Endothelial cell of umbilical vein (primary cell): ENCODE measurements at regions not wholly inside any gene's neighbourhood (a gene's known extent, or its start where the extent isn't known, plus 50 kb on each side); places are given as distances from the start of the nearest gene placed in this dataset.

Experiments
- BruUV-seq: library from RNA; stranded (reverse); fragments of 400-500 nt; replicated peaks from 2 replicates; lab custom pipeline; 2021; lab: Mats Ljungman, UMichigan
- CTCF ChIA-PET: fragments of 300-600, 350-600 bp; sonication (Branson Sonifier 250); formaldehyde crosslinking; loops from one replicate; lab custom pipeline; 2021; ENCODE audit warnings: antibody characterized with exemption, inconsistent platforms; lab: Charles Lee
- POLR2A ChIA-PET: fragments of 300-600, 350-600 bp; sonication (Branson Sonifier 250); formaldehyde crosslinking; loops from one replicate; lab custom pipeline; 2021; ENCODE audit warnings: antibody characterized with exemption, inconsistent platforms; lab: Charles Lee
- DNase-seq: peaks from one replicate; pipeline ENCODE4 v3.0.0-alpha.2; 2011; ENCODE audit warnings: low read depth, low spot score
- FAIRE-seq: peaks from 2 replicates; lab custom pipeline; 2011; peaks lifted over from hg19 to GRCh38; lab: Jason Lieb, UNC
- H2AFZ ChIP-seq: 2 replicates; pipeline ENCODE4 v1.6.0; 2012; ENCODE audit warnings: low read depth, low read length, control low read depth, inconsistent platforms
- H3K27ac ChIP-seq: 2 replicates; pipeline ENCODE4 v1.5.1; 2011; ENCODE audit warnings: low read depth, mild to moderate bottlenecking, control low read depth, low read length, moderate library complexity; ENCODE audit not compliant: insufficient read depth
- H3K27me3 ChIP-seq, 2 experiments: 2 replicates each; pipeline versions ENCODE4 v1.6.0 to v1.6.1; 2011; ENCODE audit warnings: low read length in 2 of 2, mixed read lengths in 1 of 2; ENCODE audit not compliant: control insufficient read depth in 2 of 2, insufficient read depth in 2 of 2
- H3K36me3 ChIP-seq, 2 experiments: 2 replicates in 1 of 2; 3 replicates in 1 of 2; pipeline ENCODE4 v1.5.1; 2011; ENCODE audit warnings: low read length in 2 of 2, mild to moderate bottlenecking in 1 of 2, moderate library complexity in 1 of 2; ENCODE audit not compliant: control insufficient read depth in 2 of 2, insufficient read depth in 2 of 2; ENCODE audit errors: extremely low read depth in 1 of 2
- H3K4me1 ChIP-seq: 3 replicates; pipeline ENCODE4 v1.5.1; 2011; ENCODE audit warnings: mild to moderate bottlenecking, low read length; ENCODE audit not compliant: control insufficient read depth, insufficient read depth; ENCODE audit errors: extremely low read depth
- H3K4me2 ChIP-seq: 2 replicates; pipeline ENCODE4 v1.6.1; 2011; ENCODE audit warnings: low read length, control low read depth, mixed read lengths; ENCODE audit not compliant: insufficient read depth
- H3K4me3 ChIP-seq, 3 experiments: fragments of 200-600 bp in 1 of 3; sonication (generic), shearing (Covaris generic) in 1 of 3; replicated peaks in 1 of 3; 2 replicates each; pipeline ENCODE4 v1.5.1; 2011 to 2016; ENCODE audit warnings: control low read depth in 3 of 3, low read length in 3 of 3, mild to moderate bottlenecking in 2 of 3, inconsistent platforms in 1 of 3, low read depth in 1 of 3, moderate library complexity in 1 of 3; ENCODE audit not compliant: insufficient read depth in 1 of 3
- H3K79me2 ChIP-seq: 2 replicates; pipeline ENCODE4 v1.6.0; 2012; ENCODE audit warnings: low read length, inconsistent platforms; ENCODE audit not compliant: control insufficient read depth, insufficient read depth
- H3K9ac ChIP-seq: replicated peaks from 2 replicates; pipeline ENCODE3; 2011; ENCODE audit warnings: low read length, control low read depth; ENCODE audit not compliant: insufficient read depth; ENCODE audit errors: extremely low read depth
- H3K9me1 ChIP-seq: replicated peaks from 3 replicates; pipeline ENCODE4 v1.6.0; 2011; ENCODE audit warnings: mild to moderate bottlenecking, low read length; ENCODE audit not compliant: control insufficient read depth, insufficient read depth; ENCODE audit errors: extremely low read depth
- H3K9me3 ChIP-seq: replicated peaks from 2 replicates; pipeline ENCODE4 v1.5.1; 2012; ENCODE audit warnings: low read length, inconsistent platforms; ENCODE audit not compliant: control insufficient read depth, insufficient read depth
- H4K20me1 ChIP-seq: replicated peaks from 2 replicates; pipeline ENCODE3; 2011; ENCODE audit warnings: mild to moderate bottlenecking, low read length; ENCODE audit not compliant: control insufficient read depth, insufficient read depth; ENCODE audit errors: extremely low read depth
- EZH2 ChIP-seq: IDR thresholded peaks from 2 replicates; pipeline ENCODE4 v1.6.1; 2012; ENCODE audit warnings: borderline replicate concordance, low read depth, mild to moderate bottlenecking, moderate library complexity, low read length, inconsistent platforms; ENCODE audit not compliant: severe bottlenecking
- FOS ChIP-seq: IDR thresholded peaks from 2 replicates; pipeline ENCODE4 v1.6.1; 2011; ENCODE audit warnings: mild to moderate bottlenecking, low read length, moderate library complexity, borderline replicate concordance; ENCODE audit not compliant: insufficient read depth
- GATA2 ChIP-seq: IDR thresholded peaks from 2 replicates; pipeline ENCODE4 v1.7.0; 2011; ENCODE audit warnings: low read depth, mild to moderate bottlenecking, moderate library complexity, mixed read lengths, low read length; ENCODE audit not compliant: insufficient read length, insufficient read depth
- JUN ChIP-seq: IDR thresholded peaks from 2 replicates; pipeline ENCODE4 v1.6.1; 2011; ENCODE audit warnings: borderline replicate concordance, low read depth; ENCODE audit not compliant: insufficient read length, insufficient read depth
- MYC ChIP-seq: IDR thresholded peaks from one replicate; pipeline ENCODE4 v1.6.1; 2011; ENCODE audit warnings: mild to moderate bottlenecking, low read depth, low read length
- POLR2A ChIP-seq: IDR thresholded peaks from 2 replicates; pipeline ENCODE4 v1.6.1; 2012; ENCODE audit warnings: low read depth, mild to moderate bottlenecking, control low read depth, low read length
- POLR2AphosphoS5 ChIP-seq: IDR thresholded peaks from 2 replicates; pipeline ENCODE4 v1.6.1; 2012; ENCODE audit warnings: low read depth, mild to moderate bottlenecking, control low read depth, low read length, moderate library complexity; ENCODE audit not compliant: insufficient read depth
- dilution Hi-C: fragments of 300-500 bp; cut with MboI; formaldehyde crosslinking; loops from one replicate; pipeline ENCODE4 v1.15.0; 2019; ENCODE audit warnings: low sequenced_read_pairs; ENCODE audit not compliant: extremely low pct_ligation_motif_present
- intact Hi-C: fragments of 100-400 bp; cut with micrococcal nuclease; formaldehyde crosslinking; loops from one replicate; pipeline ENCODE4 v1.10.0; 2022
- TF ChIP-seq, protein P1 (sequence below), 2 donors: IDR thresholded peaks; 1 replicate in 1 of 2; 2 replicates in 1 of 2; pipeline ENCODE4 v1.5.1; 2011; ENCODE audit warnings: low read length in 2 of 2, mild to moderate bottlenecking in 2 of 2, moderate library complexity in 2 of 2, control low read depth in 1 of 2, inconsistent platforms in 1 of 2, low read depth in 1 of 2; ENCODE audit not compliant: insufficient read depth in 1 of 2; ENCODE audit errors: extremely low read depth in 1 of 2
- TF ChIP-seq, protein P2 (sequence below): IDR thresholded peaks from 2 replicates; pipeline ENCODE4 v1.6.1; 2011; ENCODE audit not compliant: insufficient read depth, insufficient read length

DNA sequence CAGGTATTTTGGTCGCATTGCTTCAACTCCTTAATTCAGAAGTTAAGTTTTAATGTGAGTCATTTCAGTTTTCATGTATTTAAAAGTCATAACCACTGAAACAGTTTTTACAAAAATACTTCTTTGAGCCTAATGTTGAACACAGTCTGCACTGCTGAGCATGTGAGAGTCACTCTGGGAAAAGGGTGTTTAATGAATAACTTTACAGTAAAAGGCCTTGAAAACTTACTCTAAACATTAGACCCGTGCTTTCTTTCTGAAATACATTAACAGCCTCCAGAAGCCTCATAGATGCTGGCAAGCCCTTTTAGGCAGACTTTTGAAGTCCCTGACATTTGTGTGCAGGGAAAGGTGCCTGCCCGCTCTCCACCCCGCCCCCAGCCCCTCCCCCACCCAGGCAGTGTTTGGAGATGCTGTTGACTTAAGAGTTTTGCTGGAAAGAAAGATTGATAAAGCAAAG lies 68.9 kb upstream of the NR2F2 start:
- peaks cover 13% of the 10 kb centered on the region for H3K4me1 ChIP-seq
- no peaks in the 10 kb centered on the region for H3K36me3 ChIP-seq
- DNase-seq (no peak), FAIRE-seq (no peak)
- CTCF ChIA-PET = interaction anchor here (1.0 kb wide), 1 partner anchor 27 kb away, joined by 3 read pairs; no protein-coding TSS in a partner anchor
- dilution Hi-C loops = no loop called here
- H3K9ac ChIP-seq = no peak overlapping the region
- no TSS peak for BruUV-seq
- no peak overlapping the region for H3K4me3 ChIP-seq
- POLR2A ChIA-PET = no interaction called here
- TF ChIP-seq MYC (no peak), EZH2 (no peak), GATA2 (no peak)
- H3K27me3 ChIP-seq = no peaks in the 10 kb centered on the region
- no peaks in the 10 kb centered on the region for H3K79me2 ChIP-seq
- H2AFZ ChIP-seq = no peak overlapping the region
- intact Hi-C loops = no loop called here
- H3K9me3 ChIP-seq = no peaks in the 10 kb centered on the region
- H4K20me1 ChIP-seq = no peaks in the 10 kb centered on the region
- H3K27ac ChIP-seq = no peak overlapping the region
- no peak overlapping the region for H3K4me2 ChIP-seq
- H3K9me1 ChIP-seq = no peaks in the 10 kb centered on the region

DNA sequence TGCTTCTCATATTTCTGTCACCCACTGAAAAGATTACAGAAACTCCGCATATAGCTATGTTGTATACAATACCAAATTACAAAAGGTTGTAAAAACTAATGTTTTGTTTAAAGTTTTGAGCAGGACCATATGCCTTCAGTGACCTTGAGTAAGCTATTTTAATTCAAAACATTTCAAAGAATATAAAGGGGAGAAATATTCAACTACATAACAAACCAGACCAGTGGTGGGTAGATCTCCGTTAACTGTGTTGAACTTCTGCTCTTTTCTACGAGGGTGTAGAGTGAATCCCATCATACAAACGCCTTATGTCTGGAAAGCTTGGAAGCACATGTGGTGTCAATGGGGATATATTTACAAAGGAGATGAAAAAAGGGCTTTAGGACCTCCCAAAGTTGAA lies 68.4 kb upstream of the NR2F2 start:
- Histone ChIP-seq H3K9ac (no peak overlapping the region), H3K36me3 (no peaks in the 10 kb centered on the region), H3K9me3 (no peaks in the 10 kb centered on the region), H4K20me1 (no peaks in the 10 kb centered on the region), H3K4me3 (no peak overlapping the region), H3K9me1 (no peaks in the 10 kb centered on the region), H2AFZ (no peak overlapping the region), H3K27me3 (no peaks in the 10 kb centered on the region), H3K27ac (no peak overlapping the region), H3K79me2 (no peaks in the 10 kb centered on the region), H3K4me2 (no peak overlapping the region), H3K4me1 (peaks cover 13% of the 10 kb centered on the region)
- POLR2A ChIA-PET = no interaction called here
- CTCF ChIA-PET = interaction anchor here (1.0 kb wide), 1 partner anchor 27 kb away, joined by 3 read pairs; no protein-coding TSS in a partner anchor
- no peak for FAIRE-seq
- TF ChIP-seq FOS (no peak), EZH2 (no peak), POLR2AphosphoS5 (no peak), POLR2A (no peak), GATA2 (no peak), JUN (no peak), MYC (no peak)
- TF ChIP-seq, protein P1, sequence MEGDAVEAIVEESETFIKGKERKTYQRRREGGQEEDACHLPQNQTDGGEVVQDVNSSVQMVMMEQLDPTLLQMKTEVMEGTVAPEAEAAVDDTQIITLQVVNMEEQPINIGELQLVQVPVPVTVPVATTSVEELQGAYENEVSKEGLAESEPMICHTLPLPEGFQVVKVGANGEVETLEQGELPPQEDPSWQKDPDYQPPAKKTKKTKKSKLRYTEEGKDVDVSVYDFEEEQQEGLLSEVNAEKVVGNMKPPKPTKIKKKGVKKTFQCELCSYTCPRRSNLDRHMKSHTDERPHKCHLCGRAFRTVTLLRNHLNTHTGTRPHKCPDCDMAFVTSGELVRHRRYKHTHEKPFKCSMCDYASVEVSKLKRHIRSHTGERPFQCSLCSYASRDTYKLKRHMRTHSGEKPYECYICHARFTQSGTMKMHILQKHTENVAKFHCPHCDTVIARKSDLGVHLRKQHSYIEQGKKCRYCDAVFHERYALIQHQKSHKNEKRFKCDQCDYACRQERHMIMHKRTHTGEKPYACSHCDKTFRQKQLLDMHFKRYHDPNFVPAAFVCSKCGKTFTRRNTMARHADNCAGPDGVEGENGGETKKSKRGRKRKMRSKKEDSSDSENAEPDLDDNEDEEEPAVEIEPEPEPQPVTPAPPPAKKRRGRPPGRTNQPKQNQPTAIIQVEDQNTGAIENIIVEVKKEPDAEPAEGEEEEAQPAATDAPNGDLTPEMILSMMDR (IDR thresholded peaks at IDR 0.05; ENCODE audit: extremely low read depth in 1 of 2, insufficient read depth in 1 of 2, low read depth in 1 of 2, low read length in 2 of 2) = no peak
- TF ChIP-seq, protein P2, sequence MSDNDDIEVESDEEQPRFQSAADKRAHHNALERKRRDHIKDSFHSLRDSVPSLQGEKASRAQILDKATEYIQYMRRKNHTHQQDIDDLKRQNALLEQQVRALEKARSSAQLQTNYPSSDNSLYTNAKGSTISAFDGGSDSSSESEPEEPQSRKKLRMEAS = no peak
- no TSS peak for BruUV-seq
- dilution Hi-C loops (no loop called here), intact Hi-C loops (no loop called here)
- no peak for DNase-seq
